ENCODE measurements at regions not wholly inside any gene's neighbourhood (a gene's known extent, or its start where the extent isn't known, plus 50 kb on each side); places are given as distances from the start of the nearest gene placed in this dataset.

DNA sequence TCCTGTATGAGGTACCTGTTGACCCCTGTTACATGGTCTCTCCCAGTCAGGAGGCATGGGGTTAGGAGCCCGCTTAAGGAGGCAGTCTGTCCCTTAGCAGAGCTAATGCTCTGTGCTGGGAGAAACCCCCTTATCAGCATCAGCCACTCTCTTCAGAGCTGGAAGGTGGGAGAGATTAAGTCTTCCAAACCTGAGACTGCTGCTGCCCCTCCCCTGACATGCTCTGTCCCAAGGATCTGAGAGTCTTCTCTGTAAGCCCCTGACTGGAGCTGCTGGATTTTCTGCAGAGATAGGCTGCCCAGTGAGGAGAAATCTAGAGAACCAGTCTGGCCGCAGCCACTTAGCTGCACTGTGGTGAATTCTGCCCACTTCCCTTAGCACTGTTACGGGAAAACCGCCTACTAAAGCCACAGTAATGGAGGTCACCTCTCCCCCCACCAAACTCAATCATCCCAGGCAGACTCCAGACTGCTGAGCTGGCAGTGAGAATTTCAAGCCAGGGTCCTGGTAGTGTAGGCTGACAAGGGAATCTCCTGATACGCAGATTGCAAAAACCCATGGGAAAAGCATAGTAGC lies 222.3 kb downstream of the DDX3Y start:
- Histone ChIP-seq H2AFZ (ENCODE audit: low read length) (no peak overlapping the region), H3K4me1 (ENCODE audit: insufficient read depth, low read length) (no peaks in the 10 kb centered on the region), H3K9me3 (ENCODE audit: low read length) (no peaks in the 10 kb centered on the region), H3K27ac (ENCODE audit: extremely low read length, insufficient read depth, low read length) (no peak overlapping the region), H3K27me3 (ENCODE audit: control insufficient read depth in 1 of 2, insufficient read depth in 2 of 2, low read length in 2 of 2) (no peaks in the 10 kb centered on the region), H3K4me2 (ENCODE audit: low read depth, low read length) (no peak overlapping the region), H4K20me1 (ENCODE audit: insufficient read depth, low read length) (no peaks in the 10 kb centered on the region), H3K4me3 (replicated peaks in 1 of 3; ENCODE audit: insufficient read depth in 1 of 3, low read depth in 2 of 3, low read length in 3 of 3) (no peak overlapping the region), H3K36me3 (replicated peaks in 1 of 2; ENCODE audit: control insufficient read depth in 1 of 2, insufficient read depth in 2 of 2, low read length in 2 of 2) (no peaks in the 10 kb centered on the region), H3K79me2 (ENCODE audit: insufficient read depth, low read length) (no peaks in the 10 kb centered on the region), H3K9ac (ENCODE audit: insufficient read depth, low read depth, low read length) (no peak overlapping the region)
- intact Hi-C loops (cut with micrococcal nuclease; ENCODE audit: unreplicated experiment) = no loop called here
- ATAC-seq (no peak), DNase-seq (ENCODE audit: low spot score) (no peak), FAIRE-seq (no peak)
- TF ChIP-seq ATF6 (CRISPR knock-in tag; conservative IDR thresholded peaks at IDR 0.05) = no peak
- TF ChIP-seq ZNF703 (CRISPR knock-in tag; IDR thresholded peaks at IDR 0.05; ENCODE audit: borderline replicate concordance) = no peak
- no peak for TF ChIP-seq JDP2 (CRISPR knock-in tag; IDR thresholded peaks at IDR 0.05; ENCODE audit: borderline replicate concordance)
- TF ChIP-seq, protein P1, sequence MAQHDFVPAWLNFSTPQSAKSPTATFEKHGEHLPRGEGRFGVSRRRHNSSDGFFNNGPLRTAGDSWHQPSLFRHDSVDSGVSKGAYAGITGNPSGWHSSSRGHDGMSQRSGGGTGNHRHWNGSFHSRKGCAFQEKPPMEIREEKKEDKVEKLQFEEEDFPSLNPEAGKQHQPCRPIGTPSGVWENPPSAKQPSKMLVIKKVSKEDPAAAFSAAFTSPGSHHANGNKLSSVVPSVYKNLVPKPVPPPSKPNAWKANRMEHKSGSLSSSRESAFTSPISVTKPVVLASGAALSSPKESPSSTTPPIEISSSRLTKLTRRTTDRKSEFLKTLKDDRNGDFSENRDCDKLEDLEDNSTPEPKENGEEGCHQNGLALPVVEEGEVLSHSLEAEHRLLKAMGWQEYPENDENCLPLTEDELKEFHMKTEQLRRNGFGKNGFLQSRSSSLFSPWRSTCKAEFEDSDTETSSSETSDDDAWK (CRISPR knock-in tag; IDR thresholded peaks at IDR 0.05) = no peak
- no peak for TF ChIP-seq ZNF337 (CRISPR knock-in tag; IDR thresholded peaks at IDR 0.05; ENCODE audit: borderline replicate concordance, low read depth)
- TF ChIP-seq MAFG (CRISPR knock-in tag; IDR thresholded peaks at IDR 0.05) = no peak
- TF ChIP-seq KAT7 (CRISPR knock-in tag; IDR thresholded peaks at IDR 0.05; ENCODE audit: borderline replicate concordance) = no peak
- TF ChIP-seq, protein P2, sequence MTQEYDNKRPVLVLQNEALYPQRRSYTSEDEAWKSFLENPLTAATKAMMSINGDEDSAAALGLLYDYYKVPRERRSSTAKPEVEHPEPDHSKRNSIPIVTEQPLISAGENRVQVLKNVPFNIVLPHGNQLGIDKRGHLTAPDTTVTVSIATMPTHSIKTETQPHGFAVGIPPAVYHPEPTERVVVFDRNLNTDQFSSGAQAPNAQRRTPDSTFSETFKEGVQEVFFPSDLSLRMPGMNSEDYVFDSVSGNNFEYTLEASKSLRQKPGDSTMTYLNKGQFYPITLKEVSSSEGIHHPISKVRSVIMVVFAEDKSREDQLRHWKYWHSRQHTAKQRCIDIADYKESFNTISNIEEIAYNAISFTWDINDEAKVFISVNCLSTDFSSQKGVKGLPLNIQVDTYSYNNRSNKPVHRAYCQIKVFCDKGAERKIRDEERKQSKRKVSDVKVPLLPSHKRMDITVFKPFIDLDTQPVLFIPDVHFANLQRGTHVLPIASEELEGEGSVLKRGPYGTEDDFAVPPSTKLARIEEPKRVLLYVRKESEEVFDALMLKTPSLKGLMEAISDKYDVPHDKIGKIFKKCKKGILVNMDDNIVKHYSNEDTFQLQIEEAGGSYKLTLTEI (CRISPR knock-in tag; conservative IDR thresholded peaks at IDR 0.05) = no peak
- no peak for TF ChIP-seq ZNF124 (CRISPR knock-in tag; IDR thresholded peaks at IDR 0.05)
- TF ChIP-seq ZNF263 (CRISPR knock-in tag; IDR thresholded peaks at IDR 0.05) = no peak
- TF ChIP-seq, protein P3, sequence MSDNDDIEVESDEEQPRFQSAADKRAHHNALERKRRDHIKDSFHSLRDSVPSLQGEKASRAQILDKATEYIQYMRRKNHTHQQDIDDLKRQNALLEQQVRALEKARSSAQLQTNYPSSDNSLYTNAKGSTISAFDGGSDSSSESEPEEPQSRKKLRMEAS (IDR thresholded peaks at IDR 0.05) = no peak
- no peak for TF ChIP-seq ZNF670 (CRISPR knock-in tag; IDR thresholded peaks at IDR 0.05; ENCODE audit: borderline replicate concordance)
- no peak for TF ChIP-seq ZFP36L1 (CRISPR knock-in tag; IDR thresholded peaks at IDR 0.05)
- no peak for TF ChIP-seq TCF7L2 (IDR thresholded peaks at IDR 0.05; ENCODE audit: low read depth, low read length)
- TF ChIP-seq ZNF225 (CRISPR knock-in tag; IDR thresholded peaks at IDR 0.05) = no peak
- TF ChIP-seq PPARG (CRISPR knock-in tag; conservative IDR thresholded peaks at IDR 0.05) = no peak
- TF ChIP-seq ATM (IDR thresholded peaks at IDR 0.05; ENCODE audit: borderline replicate concordance) = no peak
- TF ChIP-seq, protein P4, sequence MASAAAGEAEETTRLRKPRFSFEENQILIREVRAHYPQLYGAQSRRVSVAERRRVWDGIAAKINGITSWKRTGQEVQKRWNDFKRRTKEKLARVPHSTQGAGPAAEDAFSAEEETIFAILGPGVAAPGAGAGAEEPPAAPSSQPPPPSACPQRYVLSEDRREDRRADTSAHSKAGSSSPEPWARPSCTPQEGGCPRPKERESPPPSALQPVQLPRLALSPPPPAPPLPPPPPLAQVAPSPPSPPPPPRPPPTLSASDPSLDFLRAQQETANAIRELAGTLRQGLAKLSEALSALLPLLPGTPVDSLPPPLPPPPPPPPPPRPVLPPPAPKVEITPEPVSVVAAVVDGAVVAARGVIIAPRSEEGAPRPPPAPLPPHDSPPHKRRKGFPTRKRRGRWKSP (CRISPR knock-in tag; IDR thresholded peaks at IDR 0.05) = no peak
- no peak for TF ChIP-seq XBP1 (CRISPR knock-in tag; IDR thresholded peaks at IDR 0.05)
- ChIA-PET CTCF (ENCODE audit: low intra/inter-chr PET ratio, low total read pairs) (no interaction called here), POLR2A (no interaction called here)
- WGBS (ENCODE audit: low lambda C conversion rate) = 0% methylated on average over 1 of the region's 5 CpGs
- no TSS peak for BruUV-seq (replicated peaks)
- in situ Hi-C loops (cut with HindIII; ENCODE audit: extremely low pct_ligation_motif_present, low pct_unique_long_range_greater_than_20kb) = no loop called here
